ENCODE measurements at regions not wholly inside any gene's neighbourhood (a gene's known extent, or its start where the extent isn't known, plus 50 kb on each side); places are given as distances from the start of the nearest gene placed in this dataset.
"Not testable (repeated sequence)": the region's sequence is repeated elsewhere in the genome, so short reads cannot be mapped to it uniquely, and the experiment has no call there.

GRCh38 chr9:95718263-95718662 lies 157.2 kb upstream of the ERCC6L2 start:
- no peak overlapping the region for H3K4me3 ChIP-seq (ENCODE audit: control insufficient read depth, low read depth, low read length)
- TF ChIP-seq CTCF (IDR thresholded peaks at IDR 0.05; ENCODE audit: control insufficient read depth, insufficient read depth, low read depth, low read length, missing control alignments), result no peak

GRCh38 chr9:95715868-95716435 lies 159.5 kb upstream of the ERCC6L2 start:
- no peak for DNase-seq (ENCODE audit: low read depth)
- TF ChIP-seq CTCF (IDR thresholded peaks at IDR 0.05; ENCODE audit: control insufficient read depth, insufficient read depth, low read depth, low read length, missing control alignments), result no peak
- H3K4me3 ChIP-seq (ENCODE audit: control insufficient read depth, low read depth, low read length), result no peak overlapping the region

More at GRCh38 chr9:95718263-95718662, 157.2 kb upstream of the ERCC6L2 start:
- no peak for DNase-seq (ENCODE audit: low read depth)

- TF ChIP-seq CTCF (IDR thresholded peaks at IDR 0.05; ENCODE audit: control insufficient read depth, insufficient read depth, low read depth, low read length, missing control alignments), result no peak
- no peak for DNase-seq (ENCODE audit: low read depth)
Measured at GRCh38 chr9:95710446-95710845, 165.0 kb upstream of the ERCC6L2 start.

GRCh38 chr9:95696701-95697100 lies 178.8 kb upstream of the ERCC6L2 start:
- TF ChIP-seq CTCF (IDR thresholded peaks at IDR 0.05; ENCODE audit: control insufficient read depth, insufficient read depth, low read depth, low read length, missing control alignments), result no peak
- no peak for DNase-seq (ENCODE audit: low read depth)
- no peak overlapping the region for H3K4me3 ChIP-seq (ENCODE audit: control insufficient read depth, low read depth, low read length)

More at GRCh38 chr9:95710446-95710845, 165.0 kb upstream of the ERCC6L2 start:
- no peak overlapping the region for H3K4me3 ChIP-seq (ENCODE audit: control insufficient read depth, low read depth, low read length)

GRCh38 chr9:95691435-95691834 lies 174.7 kb upstream of the PTCH1 start:
- H3K4me3 ChIP-seq (ENCODE audit: control insufficient read depth, low read depth, low read length), result no peak overlapping the region
- DNase-seq (ENCODE audit: low read depth), result no peak
- no peak for TF ChIP-seq CTCF (IDR thresholded peaks at IDR 0.05; ENCODE audit: control insufficient read depth, insufficient read depth, low read depth, low read length, missing control alignments)

GRCh38 chr9:95689669-95690068 lies 172.9 kb upstream of the PTCH1 start:
- DNase-seq (ENCODE audit: low read depth), result no peak
- no peak for TF ChIP-seq CTCF (IDR thresholded peaks at IDR 0.05; ENCODE audit: control insufficient read depth, insufficient read depth, low read depth, low read length, missing control alignments)
- no peak overlapping the region for H3K4me3 ChIP-seq (ENCODE audit: control insufficient read depth, low read depth, low read length)

GRCh38 chr9:95684516-95684915 lies 167.7 kb upstream of the PTCH1 start:
- no peak overlapping the region for H3K4me3 ChIP-seq (ENCODE audit: control insufficient read depth, low read depth, low read length)
- DNase-seq (ENCODE audit: low read depth), result no peak
- TF ChIP-seq CTCF (IDR thresholded peaks at IDR 0.05; ENCODE audit: control insufficient read depth, insufficient read depth, low read depth, low read length, missing control alignments), result no peak

- H3K4me3 ChIP-seq (ENCODE audit: control insufficient read depth, low read depth, low read length); DNase-seq (ENCODE audit: low read depth): not testable (repeated sequence)
Measured at GRCh38 chr9:95680306-95680705, 163.5 kb upstream of the PTCH1 start.

All from AG09309 (cell line).